ENCODE measurements at regions not wholly inside any gene's neighbourhood (a gene's known extent, or its start where the extent isn't known, plus 50 kb on each side); places are given as distances from the start of the nearest gene placed in this dataset.
"Not testable (repeated sequence)": the region's sequence is repeated elsewhere in the genome, so short reads cannot be mapped to it uniquely, and the experiment has no call there.

- no peak for DNase-seq
These were observed 1068.4 kb upstream of the SPRY2 start for GRCh38 chr13:81409284-81409683.

DNA sequence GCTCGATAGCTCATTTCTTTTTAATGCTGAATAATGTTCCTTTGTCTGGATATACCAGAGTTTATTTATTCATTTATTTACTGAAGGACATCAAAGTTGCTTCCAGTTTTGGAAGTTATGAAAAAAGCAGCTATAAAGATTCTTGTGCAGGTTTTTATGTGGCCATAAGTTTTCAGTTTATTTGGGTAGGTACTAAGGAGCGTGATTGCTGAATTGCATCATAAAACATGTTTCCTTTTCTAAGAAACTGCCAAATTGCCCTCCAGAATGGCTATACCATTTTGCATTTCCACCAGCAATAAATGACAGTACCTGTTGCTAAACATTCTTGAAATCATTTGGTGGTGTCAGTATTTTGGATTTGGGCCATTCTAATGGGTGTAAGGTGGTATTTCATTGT, 1067.7 kb upstream of the SPRY2 start:
- no peak for DNase-seq

- DNase-seq: no peak
These were observed 1065.8 kb upstream of the SPRY2 start for GRCh38 chr13:81406639-81407292.

DNA sequence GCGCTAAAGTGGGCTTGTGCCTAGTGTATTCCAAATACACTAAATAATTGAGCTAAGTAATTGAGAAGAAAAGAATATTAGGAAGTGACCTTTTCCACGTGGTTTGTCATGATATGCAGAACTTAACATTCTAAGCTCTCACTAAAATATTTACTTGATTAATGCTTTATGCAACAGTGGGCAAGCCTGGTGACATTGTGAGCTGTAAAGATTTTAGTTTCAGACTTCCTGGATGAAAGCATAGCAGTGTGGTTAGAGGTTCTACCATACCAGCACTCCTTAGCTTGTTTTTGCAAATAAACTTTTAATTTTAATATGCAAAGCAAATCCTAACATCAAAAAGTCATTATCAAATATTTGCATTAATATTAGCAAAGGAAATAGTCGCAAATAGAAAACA, 1065.1 kb upstream of the SPRY2 start:
- no peak for DNase-seq

DNA sequence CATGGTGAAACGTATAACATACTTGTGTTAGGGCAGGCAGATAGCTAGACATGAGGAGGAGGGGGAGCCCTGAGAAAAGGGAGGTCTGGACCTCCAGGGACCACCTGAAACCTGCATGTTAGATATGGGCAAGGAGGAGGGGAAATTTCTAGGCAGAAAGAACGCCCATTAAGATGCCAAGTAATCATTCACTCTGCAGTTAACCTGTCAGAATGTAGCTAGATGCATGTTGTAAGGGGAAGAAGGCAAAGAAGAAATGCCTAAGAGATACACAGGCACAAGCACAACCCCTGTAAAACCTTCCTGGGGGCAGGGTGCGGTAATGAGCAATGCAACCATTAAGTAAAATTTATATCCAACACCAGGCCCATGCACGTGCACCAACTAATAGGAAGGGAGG, 1055.3 kb upstream of the SPRY2 start:
- no peak for DNase-seq

DNA sequence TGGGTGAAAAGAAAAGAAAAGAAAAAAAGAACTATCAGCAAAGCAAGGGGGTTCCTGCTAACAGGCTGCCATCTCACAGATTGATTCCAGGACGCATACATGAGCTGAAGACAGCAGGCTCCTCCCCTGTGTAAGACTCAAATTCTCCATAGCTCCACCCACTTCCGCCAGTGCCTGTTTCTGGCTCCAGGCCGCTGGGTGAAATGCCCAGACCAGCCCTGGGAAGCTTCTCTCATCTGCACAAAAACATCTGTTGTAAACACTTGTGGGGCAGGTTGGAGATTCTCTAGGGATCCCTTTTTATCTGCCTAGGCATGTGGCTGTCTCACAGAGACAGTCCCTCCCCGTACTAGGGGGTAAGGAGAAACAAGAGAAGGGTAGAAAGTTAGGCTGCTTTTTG, 1054.4 kb upstream of the SPRY2 start:
- no peak for DNase-seq

GRCh38 chr13:81394640-81395039, 1053.7 kb upstream of the SPRY2 start:
- no peak for DNase-seq

DNA sequence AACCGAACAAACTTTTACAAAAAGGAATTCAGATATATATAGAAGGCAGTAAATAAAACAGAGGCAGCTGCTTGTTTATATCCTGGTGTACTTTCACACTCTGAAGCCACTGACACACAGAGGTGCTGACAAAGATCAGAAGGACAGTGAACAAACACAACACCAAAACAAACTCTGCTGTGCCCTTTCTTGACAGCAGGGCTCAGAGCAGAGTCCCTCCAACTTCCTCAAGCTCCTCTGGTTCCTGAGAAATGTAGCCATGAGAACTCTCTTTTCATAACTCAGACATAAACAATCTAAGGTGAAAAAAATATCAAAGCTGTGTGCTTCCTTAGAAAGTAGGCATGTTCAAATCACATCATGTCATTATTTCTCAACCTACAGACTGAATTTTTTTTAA, 1052.8 kb upstream of the SPRY2 start:
- DNase-seq: no peak

- no peak for DNase-seq
These were observed 1052.2 kb upstream of the SPRY2 start for GRCh38 chr13:81393110-81393509.

- DNase-seq: no peak
These were observed 1047.5 kb upstream of the SPRY2 start for GRCh38 chr13:81388400-81388799.

- DNase-seq: no peak
These were observed 1042.5 kb upstream of the SPRY2 start for GRCh38 chr13:81383444-81383843.

- no peak for DNase-seq
These were observed 1041.3 kb upstream of the SPRY2 start for GRCh38 chr13:81382246-81382645.

DNA sequence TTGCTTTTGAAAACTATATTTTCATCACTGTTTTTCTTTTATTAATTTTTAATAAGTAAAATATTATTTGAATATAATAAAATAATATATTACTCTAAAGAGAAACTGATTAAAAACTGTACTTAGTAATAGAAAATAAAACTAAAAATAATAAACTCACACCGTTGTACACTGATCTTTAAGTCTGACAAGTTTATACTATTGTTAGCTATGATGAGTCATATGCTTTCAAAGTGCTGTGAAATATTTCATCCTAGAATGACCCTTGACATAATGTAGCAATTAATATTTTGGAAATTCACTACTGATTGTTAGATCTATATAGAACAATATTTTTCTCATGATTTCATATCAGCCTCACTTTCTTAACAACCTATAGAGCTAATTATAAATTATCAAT, 1040.6 kb upstream of the SPRY2 start:
- no peak for DNase-seq

GRCh38 chr13:81379183-81379582, 1038.3 kb upstream of the SPRY2 start:
- no peak for DNase-seq

- DNase-seq: no peak
These were observed 1037.0 kb upstream of the SPRY2 start for GRCh38 chr13:81377921-81378320.

DNA sequence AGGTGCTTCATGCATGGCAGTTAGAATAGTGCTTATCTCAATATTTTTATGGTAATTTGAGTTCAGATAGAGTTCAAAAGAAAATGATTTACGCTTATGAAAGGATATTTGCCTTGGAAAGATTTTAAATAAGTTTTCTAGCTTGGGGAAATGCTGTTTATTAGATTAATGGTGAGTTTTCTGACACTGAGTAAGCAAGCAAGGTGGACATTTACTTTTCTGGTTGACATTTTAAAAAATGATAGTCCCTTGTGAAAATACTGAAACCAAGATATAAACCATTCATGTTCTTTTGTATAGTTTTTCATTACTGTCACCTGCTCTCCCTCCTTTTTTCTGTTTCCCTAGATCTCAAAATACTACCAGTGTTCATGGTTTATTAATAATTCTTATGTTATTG, 1034.8 kb upstream of the SPRY2 start:
- DNase-seq: no peak

- not testable (repeated sequence) for DNase-seq
These were observed 1021.8 kb upstream of the SPRY2 start for GRCh38 chr13:81362711-81363110.

GRCh38 chr13:81350056-81350455, 1009.1 kb upstream of the SPRY2 start:
- DNase-seq: no peak

GRCh38 chr13:81340118-81341069, 999.5 kb upstream of the SPRY2 start:
- DNase-seq: not testable (repeated sequence)

- not testable (repeated sequence) for DNase-seq
These were observed 998.7 kb upstream of the SPRY2 start for GRCh38 chr13:81339666-81340065.

- no peak for DNase-seq
These were observed 993.6 kb upstream of the SPRY2 start for GRCh38 chr13:81334481-81334880.

DNA sequence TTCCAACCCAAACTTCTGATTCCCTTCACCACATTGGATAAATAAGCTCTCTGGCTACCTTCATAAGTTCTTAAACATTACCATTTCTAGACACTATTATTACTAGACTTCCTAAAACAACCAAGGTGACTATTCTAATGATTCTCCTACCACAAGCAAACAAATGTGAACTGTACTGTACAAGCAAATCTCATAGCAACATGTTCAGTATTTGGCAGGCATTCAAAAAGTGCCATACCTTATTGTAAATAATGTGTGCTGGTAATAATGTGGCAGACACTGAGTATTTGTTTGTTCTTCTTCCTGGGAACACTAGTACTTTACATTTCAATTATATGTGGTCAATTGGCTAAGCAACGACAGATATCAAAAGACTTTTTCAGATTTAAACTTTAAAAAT, 986.0 kb upstream of the SPRY2 start:
- no peak for DNase-seq

DNA sequence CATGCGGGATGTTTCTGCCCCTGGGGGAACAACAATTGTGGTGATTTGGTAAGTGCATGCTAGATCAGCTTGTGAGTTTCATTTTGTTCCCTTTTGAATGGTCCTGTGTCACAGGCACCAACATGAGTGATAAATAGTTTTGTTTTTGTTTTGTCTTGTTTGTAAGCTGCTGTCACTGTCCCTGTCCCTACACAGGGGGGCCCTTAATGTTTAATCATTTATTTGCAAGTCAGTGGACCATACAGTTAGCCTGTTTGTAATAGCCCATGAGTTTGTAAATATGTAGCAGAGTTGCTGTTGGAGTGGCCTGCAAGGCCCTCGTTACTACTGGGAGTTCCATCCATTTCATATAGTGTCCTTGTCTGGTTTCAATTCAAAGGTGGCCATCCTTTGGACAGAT, 979.6 kb upstream of the SPRY2 start:
- no peak for DNase-seq

GRCh38 chr13:81319351-81319750, 978.4 kb upstream of the SPRY2 start:
- no peak for DNase-seq

All from CD4-positive, alpha-beta T cell treated with Interleukin-15 for 1 hour (primary cell).